Right lobe of liver (tissue), 6 donors: ENCODE measurements at regions not wholly inside any gene's neighbourhood (a gene's known extent, or its start where the extent isn't known, plus 50 kb on each side); places are given as distances from the start of the nearest gene placed in this dataset.

Source experiments
- ATAC-seq, 4 donors: fragments of 200-7000 bp; cut with Tn5 transposase; one replicate each; pipeline ENCODE4 v1.9.1; 2020; ENCODE audit warnings: mild to moderate bottlenecking in 4 of 4, moderate library complexity in 4 of 4
- DNase-seq, 3 donors: peaks; one replicate each; pipeline ENCODE4 v3.0.0-alpha.2; 2020
- H3K27ac ChIP-seq, 3 donors: fragments of 200-600 bp; one replicate each; pipeline ENCODE4 v1.8.0; 2022
- H3K27me3 ChIP-seq, 2 donors: fragments of 200-600 bp; one replicate each; pipeline ENCODE4 v1.8.0; 2022
- H3K36me3 ChIP-seq, 4 donors: fragments of 200-600 bp; sonication (generic) in 1 of 4; one replicate each; pipeline versions ENCODE4 v1.5.1 to v1.8.0; 2017 to 2022; ENCODE audit warnings: control low read depth in 1 of 4
- H3K4me1 ChIP-seq, 4 donors: fragments of 200-600 bp; sonication (generic) in 1 of 4; one replicate each; pipeline versions ENCODE4 v1.5.1 to v1.8.0; 2017 to 2022; ENCODE audit warnings: control low read depth in 1 of 4
- H3K4me3 ChIP-seq, 3 donors: fragments of 200-600 bp; one replicate each; pipeline ENCODE4 v1.8.0; 2022
- H3K9me3 ChIP-seq, 4 donors: fragments of 200-600 bp; sonication (generic) in 1 of 4; one replicate each; pipeline versions ENCODE4 v1.5.1 to v1.8.0; 2017 to 2022; ENCODE audit warnings: control low read depth in 1 of 4
- POLR2A ChIP-seq: fragments of 450-650 bp; IDR thresholded peaks from one replicate; pipeline ENCODE4 v1.6.1; 2017; ENCODE audit warnings: antibody characterized with exemption, mild to moderate bottlenecking
- WGBS: methylation state at CpG from one replicate; pipeline ENCODE4 v1.1.6; 2018; ENCODE audit warnings: low coverage, low lambda C conversion rate; ENCODE audit not compliant: insufficient coverage; ENCODE audit errors: missing lambda C conversion rate; 5-methylcytosine and 5-hydroxymethylcytosine counted together
- intact Hi-C, 2 donors: fragments of 100-400 bp; cut with DNase I; formaldehyde crosslinking; loops; one replicate each; pipeline versions ENCODE4 v1.11.2 to v1.14.1; 2022
- TF ChIP-seq, protein P1 (sequence below), 4 donors: fragments of 200-600 bp in 3 of 4; fragments of 450-650 bp in 1 of 4; IDR thresholded peaks; one replicate each; pipeline versions ENCODE4 v1.5.1 to v1.8.0; 2016 to 2022; ENCODE audit warnings: antibody characterized with exemption in 4 of 4, mild to moderate bottlenecking in 2 of 4
- donor health status: DM: no; HTN: yes; CAD: no.
- donor health status: DM: no; HTN: no; CAD: no.
- donor health status: DM: no; HTN: no; CAD: no.
- donor health status: DM: no; HTN: yes; CAD: no.
- donor health status: DM: no; HTN: yes; CAD: no.

DNA sequence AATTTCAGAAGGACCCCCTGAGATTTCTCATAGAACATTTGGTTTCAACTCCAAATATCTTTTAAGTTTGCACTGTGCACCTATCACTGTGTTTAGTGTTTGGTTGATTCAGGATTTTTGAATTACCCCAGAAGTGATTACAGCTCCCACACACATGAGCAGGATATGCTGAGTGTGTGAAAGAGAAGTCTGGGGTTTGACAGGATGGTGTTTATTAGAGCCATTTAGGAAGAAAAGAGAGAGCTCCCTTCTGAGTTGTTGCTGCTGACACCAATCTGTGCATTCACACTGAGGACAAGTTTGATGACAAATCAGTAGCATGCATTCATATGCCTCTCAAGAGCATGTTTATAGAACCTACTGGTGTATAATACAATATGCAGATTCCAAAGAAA is 118.1 kb downstream of the RPL22L1 start:
- no peak for TF ChIP-seq POLR2A
- TF ChIP-seq, protein P1, sequence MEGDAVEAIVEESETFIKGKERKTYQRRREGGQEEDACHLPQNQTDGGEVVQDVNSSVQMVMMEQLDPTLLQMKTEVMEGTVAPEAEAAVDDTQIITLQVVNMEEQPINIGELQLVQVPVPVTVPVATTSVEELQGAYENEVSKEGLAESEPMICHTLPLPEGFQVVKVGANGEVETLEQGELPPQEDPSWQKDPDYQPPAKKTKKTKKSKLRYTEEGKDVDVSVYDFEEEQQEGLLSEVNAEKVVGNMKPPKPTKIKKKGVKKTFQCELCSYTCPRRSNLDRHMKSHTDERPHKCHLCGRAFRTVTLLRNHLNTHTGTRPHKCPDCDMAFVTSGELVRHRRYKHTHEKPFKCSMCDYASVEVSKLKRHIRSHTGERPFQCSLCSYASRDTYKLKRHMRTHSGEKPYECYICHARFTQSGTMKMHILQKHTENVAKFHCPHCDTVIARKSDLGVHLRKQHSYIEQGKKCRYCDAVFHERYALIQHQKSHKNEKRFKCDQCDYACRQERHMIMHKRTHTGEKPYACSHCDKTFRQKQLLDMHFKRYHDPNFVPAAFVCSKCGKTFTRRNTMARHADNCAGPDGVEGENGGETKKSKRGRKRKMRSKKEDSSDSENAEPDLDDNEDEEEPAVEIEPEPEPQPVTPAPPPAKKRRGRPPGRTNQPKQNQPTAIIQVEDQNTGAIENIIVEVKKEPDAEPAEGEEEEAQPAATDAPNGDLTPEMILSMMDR (IDR thresholded peaks at IDR 0.05) = no peak
- DNase-seq (no peak), ATAC-seq (peak in 2 of 4 donors; percentile 19 to 41)
- Histone ChIP-seq H3K36me3 (no peaks in the 10 kb centered on the region), H3K27me3 (no peaks in the 10 kb centered on the region), H3K9me3 (no peaks in the 10 kb centered on the region), H3K27ac (no peak overlapping the region), H3K4me3 (no peak overlapping the region), H3K4me1 (peaks cover 0 to 5% (median 0%) of the 10 kb centered on the region in 4 donors)
- intact Hi-C loops = no loop called here

DNA sequence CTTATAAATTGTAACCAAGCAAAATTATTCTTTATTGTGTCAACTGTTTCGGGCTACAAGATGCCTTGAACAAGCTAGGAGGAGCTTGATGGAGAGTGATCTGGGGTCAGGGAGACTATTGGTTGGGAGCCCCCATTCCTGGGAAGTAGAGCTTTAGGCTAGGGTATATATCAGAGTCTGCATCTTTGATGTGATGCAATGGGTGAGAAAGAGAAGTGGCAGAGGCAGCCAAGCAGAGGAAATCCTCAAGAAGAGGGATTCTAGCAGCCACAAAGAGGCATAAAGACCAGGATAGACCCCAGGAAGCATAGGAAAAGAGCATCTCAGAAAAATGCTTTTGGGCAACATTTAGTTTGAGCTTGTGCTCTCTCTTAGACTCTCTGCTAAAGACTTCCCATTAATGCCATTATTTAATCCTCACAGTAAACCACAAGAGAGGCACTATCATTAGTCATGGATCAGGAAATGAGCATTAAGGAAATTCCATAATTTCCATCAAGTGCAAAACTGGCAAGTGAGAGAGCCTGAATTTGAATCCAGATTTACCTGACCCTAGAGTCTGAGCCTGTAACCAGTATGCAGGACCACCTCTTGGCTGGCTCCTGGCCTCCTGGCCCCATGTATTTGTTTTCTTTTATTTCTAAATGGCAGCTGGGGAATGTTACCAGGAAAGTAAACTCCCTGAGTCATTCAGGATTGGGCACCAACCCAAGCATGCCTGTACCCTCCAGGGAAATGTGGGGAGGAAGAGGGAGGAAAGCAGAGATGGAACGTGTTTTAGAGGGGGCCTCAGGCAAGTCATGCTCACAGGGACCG is 118.7 kb downstream of the RPL22L1 start:
- Histone ChIP-seq H3K4me1 (peaks cover 0 to 5% (median 0%) of the 10 kb centered on the region in 4 donors), H3K9me3 (no peaks in the 10 kb centered on the region), H3K36me3 (no peaks in the 10 kb centered on the region), H3K27ac (no peak overlapping the region), H3K27me3 (no peaks in the 10 kb centered on the region), H3K4me3 (no peak overlapping the region)
- peak in 3 of 4 donors; percentile 53 to 93 (median 63) for ATAC-seq
- DNase-seq = peak in 1 of 3 donors; percentile 36
- intact Hi-C loops = no loop called here
- WGBS = 46% methylated on average over 3 of the region's 3 CpGs
- TF ChIP-seq POLR2A = no peak
- TF ChIP-seq, protein P1 (IDR thresholded peaks at IDR 0.05) = no peak

DNA sequence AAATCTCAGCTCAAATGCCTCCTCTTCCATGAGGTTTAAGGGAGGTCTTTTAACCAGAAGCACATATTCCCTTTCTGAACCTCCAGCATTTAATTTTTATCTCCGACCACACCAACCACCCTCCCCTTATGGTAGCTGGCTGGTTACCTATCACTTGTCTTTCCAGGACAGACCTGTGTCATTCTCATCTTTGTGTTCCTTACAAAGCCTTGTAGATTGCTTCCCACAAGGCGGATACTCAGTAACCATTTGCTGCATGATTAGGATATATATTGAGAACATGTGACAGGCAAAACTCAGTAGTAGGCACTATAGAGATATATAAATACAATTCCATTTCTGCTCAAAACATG is 119.5 kb downstream of the RPL22L1 start:
- Histone ChIP-seq H3K9me3 (no peaks in the 10 kb centered on the region), H3K4me3 (no peak overlapping the region), H3K27ac (no peak overlapping the region), H3K27me3 (no peaks in the 10 kb centered on the region), H3K36me3 (no peaks in the 10 kb centered on the region), H3K4me1 (peaks cover 0 to 5% (median 0%) of the 10 kb centered on the region in 4 donors)
- ATAC-seq (no peak), DNase-seq (no peak)
- intact Hi-C loops = no loop called here
- 84% methylated on average over 2 of the region's 2 CpGs for WGBS
- TF ChIP-seq POLR2A = no peak
- TF ChIP-seq, protein P1 (IDR thresholded peaks at IDR 0.05) = no peak

DNA sequence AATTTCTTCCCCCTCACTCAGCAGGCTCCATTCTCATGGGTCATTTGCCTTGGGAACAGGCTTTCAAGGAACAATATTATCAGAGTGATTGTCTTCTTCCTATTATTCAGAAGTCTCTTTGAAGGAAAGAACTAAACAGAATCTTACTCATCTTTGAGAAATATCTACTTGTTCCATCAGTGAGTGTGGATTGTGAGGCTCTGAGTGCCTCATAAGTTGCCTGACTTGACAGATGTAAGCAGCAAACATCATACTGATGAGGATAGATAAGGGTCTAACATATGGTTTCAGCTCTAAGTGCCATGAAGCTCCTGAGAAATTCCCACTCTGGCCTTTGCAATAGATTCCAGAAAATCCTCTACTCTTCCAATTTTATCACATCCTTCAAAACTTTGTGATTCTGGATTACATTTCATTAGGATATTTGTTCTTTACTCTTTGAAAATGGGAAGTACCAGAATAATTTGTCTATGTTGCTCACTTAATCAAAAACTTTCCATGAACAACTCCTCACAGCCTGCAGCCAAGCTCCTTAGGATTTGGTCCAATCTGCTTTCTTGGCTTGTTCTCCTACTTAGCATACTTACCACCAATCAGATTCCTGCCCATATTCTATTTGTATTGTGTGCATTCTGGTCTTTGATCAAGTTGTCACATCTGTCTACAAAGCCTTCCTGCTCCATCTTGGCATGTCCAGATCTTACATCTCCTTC is 120.1 kb downstream of the RPL22L1 start:
- H3K27ac ChIP-seq = no peak overlapping the region
- H3K27me3 ChIP-seq = no peaks in the 10 kb centered on the region
- H3K4me3 ChIP-seq = no peak overlapping the region
- no peaks in the 10 kb centered on the region for H3K36me3 ChIP-seq
- intact Hi-C loops = no loop called here
- DNase-seq (no peak), ATAC-seq (no peak)
- TF ChIP-seq, protein P1 (IDR thresholded peaks at IDR 0.05) = no peak
- no peak for TF ChIP-seq POLR2A
- no peaks in the 10 kb centered on the region for H3K9me3 ChIP-seq
- H3K4me1 ChIP-seq = peaks cover 0 to 5% (median 0%) of the 10 kb centered on the region in 4 donors
